Lower lobe of right lung (tissue), 2 donors: ENCODE measurements at regions not wholly inside any gene's neighbourhood (a gene's known extent, or its start where the extent isn't known, plus 50 kb on each side); places are given as distances from the start of the nearest gene placed in this dataset.

Experiments
- ATAC-seq, 2 donors: fragments of 200-7000 bp; cut with Tn5 transposase; one replicate each; pipeline ENCODE4 v1.9.1; 2020 to 2022; ENCODE audit warnings: mild to moderate bottlenecking in 2 of 2, moderate library complexity in 2 of 2
- DNase-seq: peaks from one replicate; pipeline ENCODE4 v3.0.0-alpha.2; 2020
- H3K27ac ChIP-seq: fragments of 200-600 bp; one replicate; pipeline ENCODE4 v1.8.0; 2022
- H3K27me3 ChIP-seq: fragments of 200-600 bp; one replicate; pipeline ENCODE4 v1.8.0; 2022; ENCODE audit warnings: low read depth
- H3K36me3 ChIP-seq: fragments of 200-600 bp; one replicate; pipeline ENCODE4 v1.8.0; 2022; ENCODE audit warnings: mild to moderate bottlenecking
- H3K4me1 ChIP-seq: fragments of 200-600 bp; one replicate; pipeline ENCODE4 v1.8.0; 2022
- H3K4me3 ChIP-seq: fragments of 200-600 bp; one replicate; pipeline ENCODE4 v1.8.0; 2022; ENCODE audit warnings: mild to moderate bottlenecking
- H3K9me3 ChIP-seq: fragments of 200-600 bp; one replicate; pipeline ENCODE4 v1.8.0; 2022
- intact Hi-C: fragments of 100-400 bp; cut with DNase I; formaldehyde crosslinking; loops from one replicate; pipeline ENCODE4 v1.11.0; 2022
- TF ChIP-seq, protein P1 (sequence below): fragments of 200-600 bp; IDR thresholded peaks from one replicate; pipeline ENCODE4 v1.8.0; 2022; ENCODE audit warnings: antibody characterized with exemption, mild to moderate bottlenecking
- donor health status: DM: no; HTN: yes; CAD: no; lungs with severe emphysema.

DNA sequence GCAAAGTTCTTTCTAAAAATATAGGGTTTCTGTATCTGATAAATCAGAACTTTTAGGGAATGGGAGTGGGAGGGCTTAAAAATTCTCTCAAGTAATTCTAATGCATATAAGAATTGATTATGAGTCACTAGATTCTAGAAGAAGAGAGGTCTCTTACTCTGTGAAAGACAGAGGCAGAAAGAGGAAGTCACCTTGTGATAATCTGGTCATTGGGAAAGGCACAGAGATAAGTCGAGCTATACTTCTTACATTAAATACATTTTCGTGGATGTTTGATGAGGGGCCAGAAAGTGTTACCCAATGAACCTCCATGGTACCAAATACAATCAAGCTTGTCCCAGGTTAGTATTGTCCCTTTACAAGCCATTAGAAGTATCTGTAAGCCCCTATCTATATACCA lies 134.4 kb downstream of the MAD2L1 start:
- intact Hi-C loops = no loop called here
- TF ChIP-seq, protein P1, sequence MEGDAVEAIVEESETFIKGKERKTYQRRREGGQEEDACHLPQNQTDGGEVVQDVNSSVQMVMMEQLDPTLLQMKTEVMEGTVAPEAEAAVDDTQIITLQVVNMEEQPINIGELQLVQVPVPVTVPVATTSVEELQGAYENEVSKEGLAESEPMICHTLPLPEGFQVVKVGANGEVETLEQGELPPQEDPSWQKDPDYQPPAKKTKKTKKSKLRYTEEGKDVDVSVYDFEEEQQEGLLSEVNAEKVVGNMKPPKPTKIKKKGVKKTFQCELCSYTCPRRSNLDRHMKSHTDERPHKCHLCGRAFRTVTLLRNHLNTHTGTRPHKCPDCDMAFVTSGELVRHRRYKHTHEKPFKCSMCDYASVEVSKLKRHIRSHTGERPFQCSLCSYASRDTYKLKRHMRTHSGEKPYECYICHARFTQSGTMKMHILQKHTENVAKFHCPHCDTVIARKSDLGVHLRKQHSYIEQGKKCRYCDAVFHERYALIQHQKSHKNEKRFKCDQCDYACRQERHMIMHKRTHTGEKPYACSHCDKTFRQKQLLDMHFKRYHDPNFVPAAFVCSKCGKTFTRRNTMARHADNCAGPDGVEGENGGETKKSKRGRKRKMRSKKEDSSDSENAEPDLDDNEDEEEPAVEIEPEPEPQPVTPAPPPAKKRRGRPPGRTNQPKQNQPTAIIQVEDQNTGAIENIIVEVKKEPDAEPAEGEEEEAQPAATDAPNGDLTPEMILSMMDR = no peak
- H3K27me3 ChIP-seq = no peaks in the 10 kb centered on the region
- H3K4me3 ChIP-seq = no peak overlapping the region
- DNase-seq (no peak), ATAC-seq (no peak)
- no peaks in the 10 kb centered on the region for H3K4me1 ChIP-seq
- no peaks in the 10 kb centered on the region for H3K9me3 ChIP-seq
- H3K36me3 ChIP-seq = no peaks in the 10 kb centered on the region
- no peak overlapping the region for H3K27ac ChIP-seq

DNA sequence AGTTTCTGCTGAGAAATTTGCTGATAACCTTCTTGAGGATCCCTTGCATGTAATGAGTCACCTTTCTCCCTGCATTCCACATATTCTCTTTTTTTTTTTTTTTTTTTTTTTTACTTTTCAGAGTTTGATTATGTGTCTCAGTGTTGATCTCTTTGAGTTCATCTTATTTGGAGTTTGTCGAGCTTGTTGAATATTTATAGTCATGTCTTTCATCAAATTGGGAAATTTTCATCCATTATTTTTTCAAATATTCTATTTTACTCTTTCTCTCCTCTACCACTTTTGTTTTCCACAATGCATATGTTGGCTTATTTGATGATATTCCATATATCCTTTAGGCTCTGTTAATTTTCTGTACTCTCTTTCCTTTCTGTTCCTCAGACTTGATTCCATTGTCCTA lies 136.1 kb downstream of the MAD2L1 start:
- Histone ChIP-seq H3K36me3 (no peaks in the 10 kb centered on the region), H3K4me1 (no peaks in the 10 kb centered on the region), H3K9me3 (no peaks in the 10 kb centered on the region), H3K27ac (no peak overlapping the region), H3K4me3 (no peak overlapping the region), H3K27me3 (no peaks in the 10 kb centered on the region)
- intact Hi-C loops = no loop called here
- DNase-seq = no peak
- no peak for ATAC-seq
- TF ChIP-seq, protein P1 = no peak

DNA sequence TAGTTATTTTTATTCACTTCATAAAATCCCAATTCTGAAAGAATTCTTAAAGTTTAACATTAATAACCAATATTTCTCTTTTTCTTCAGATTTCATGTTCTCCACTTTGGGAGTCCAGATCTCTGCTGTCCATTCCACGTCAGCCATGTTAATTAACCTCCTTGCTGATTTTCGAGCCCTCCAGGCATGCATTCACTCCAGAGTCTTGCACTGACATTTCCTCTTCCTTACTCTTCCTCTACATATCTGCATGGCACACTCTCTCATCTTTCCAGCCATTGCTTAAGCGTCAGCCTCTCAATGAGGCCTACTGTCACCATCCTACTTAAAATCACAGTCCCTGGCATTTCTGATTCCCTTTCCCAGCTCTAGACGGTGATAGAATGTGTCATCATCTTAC lies 144.8 kb downstream of the MAD2L1 start:
- H3K36me3 ChIP-seq = no peaks in the 10 kb centered on the region
- TF ChIP-seq, protein P1 = no peak
- H3K9me3 ChIP-seq = no peaks in the 10 kb centered on the region
- no peak for DNase-seq
- H3K27me3 ChIP-seq = no peaks in the 10 kb centered on the region
- H3K27ac ChIP-seq = no peak overlapping the region
- ATAC-seq = no peak
- no peaks in the 10 kb centered on the region for H3K4me1 ChIP-seq
- intact Hi-C loops = no loop called here
- H3K4me3 ChIP-seq = no peak overlapping the region

DNA sequence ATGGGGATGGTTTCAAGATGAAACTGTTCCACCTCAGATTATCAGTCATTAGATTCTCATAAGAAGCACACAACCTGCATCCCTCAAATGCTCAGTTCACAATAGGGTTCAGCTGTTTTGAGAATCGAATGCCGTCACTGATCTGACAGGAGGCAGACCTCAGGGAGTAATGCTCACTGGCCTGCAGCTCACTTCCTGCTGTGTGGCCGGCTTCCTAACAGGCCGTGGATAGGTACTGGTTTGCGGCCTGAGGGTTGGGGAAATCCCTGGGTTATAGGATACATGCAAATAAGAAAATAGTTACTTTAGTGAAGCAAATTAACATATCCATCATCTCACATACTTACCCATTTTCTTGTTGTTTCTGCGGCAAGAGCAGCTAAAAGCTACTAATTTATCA lies 160.4 kb downstream of the MAD2L1 start:
- Histone ChIP-seq H3K4me1 (no peaks in the 10 kb centered on the region), H3K36me3 (no peaks in the 10 kb centered on the region), H3K27ac (no peak overlapping the region), H3K4me3 (no peak overlapping the region), H3K9me3 (no peaks in the 10 kb centered on the region), H3K27me3 (no peaks in the 10 kb centered on the region)
- no peak for DNase-seq
- TF ChIP-seq, protein P1 = no peak
- intact Hi-C loops = no loop called here
- ATAC-seq = no peak

DNA sequence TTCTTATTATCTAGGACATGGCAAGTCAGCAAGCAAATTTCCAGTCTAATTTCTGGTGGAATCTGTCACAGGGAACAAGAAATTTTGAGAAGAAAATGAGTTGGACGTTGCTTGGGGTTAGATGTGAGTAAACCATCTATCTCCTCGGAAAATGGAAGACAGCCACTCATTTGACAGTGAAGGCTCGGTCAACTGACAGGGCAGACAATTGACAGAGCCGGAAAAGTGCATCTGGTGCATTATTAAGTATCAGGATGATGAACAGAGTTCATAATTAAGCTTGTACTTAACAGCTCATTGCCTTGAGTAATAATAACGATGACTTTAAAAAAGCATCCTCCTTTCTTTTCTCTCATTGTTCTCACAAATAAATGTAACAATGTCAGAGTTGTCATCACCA lies 168.4 kb downstream of the MAD2L1 start:
- TF ChIP-seq, protein P1 = no peak
- DNase-seq = no peak
- ATAC-seq = no peak
- H3K36me3 ChIP-seq = no peaks in the 10 kb centered on the region
- no peak overlapping the region for H3K27ac ChIP-seq
- H3K4me1 ChIP-seq = no peaks in the 10 kb centered on the region
- no peaks in the 10 kb centered on the region for H3K9me3 ChIP-seq
- H3K4me3 ChIP-seq = no peak overlapping the region
- intact Hi-C loops = no loop called here
- no peaks in the 10 kb centered on the region for H3K27me3 ChIP-seq

DNA sequence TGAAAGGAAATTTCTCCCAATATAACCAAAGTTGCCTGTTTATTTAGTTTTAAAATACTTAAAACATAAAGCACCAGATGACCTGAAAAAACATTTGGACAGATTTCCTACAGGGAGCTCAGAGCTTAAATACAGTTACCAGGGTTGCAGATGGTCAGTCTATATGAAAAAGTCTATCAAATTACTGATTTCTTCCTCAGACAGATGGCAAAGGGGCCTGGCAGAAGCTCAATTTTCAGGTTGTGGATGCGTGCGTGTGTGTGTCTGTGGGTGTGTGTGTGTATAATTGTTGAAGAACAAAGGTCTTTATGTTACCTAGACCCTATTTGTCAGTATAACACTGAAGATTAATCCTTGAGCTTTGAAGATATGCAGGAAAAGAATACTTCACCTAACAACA lies 169.4 kb downstream of the MAD2L1 start:
- Histone ChIP-seq H3K27ac (no peak overlapping the region), H3K9me3 (no peaks in the 10 kb centered on the region), H3K27me3 (no peaks in the 10 kb centered on the region), H3K36me3 (no peaks in the 10 kb centered on the region), H3K4me3 (no peak overlapping the region), H3K4me1 (no peaks in the 10 kb centered on the region)
- TF ChIP-seq, protein P1 = no peak
- DNase-seq (no peak), ATAC-seq (no peak)
- intact Hi-C loops = no loop called here
